ENCODE measurements at regions not wholly inside any gene's neighbourhood (a gene's known extent, or its start where the extent isn't known, plus 50 kb on each side); places are given as distances from the start of the nearest gene placed in this dataset.

- TF ChIP-seq TOX (CRISPR knock-in tag; IDR thresholded peaks at IDR 0.05; ENCODE audit: borderline replicate concordance) (no peak), TSHZ2 (CRISPR knock-in tag; IDR thresholded peaks at IDR 0.05) (no peak), OSR1 (CRISPR knock-in tag; IDR thresholded peaks at IDR 0.05) (no peak), CSRNP3 (CRISPR knock-in tag; IDR thresholded peaks at IDR 0.05) (no peak), BACH2 (CRISPR knock-in tag; IDR thresholded peaks at IDR 0.05; ENCODE audit: borderline replicate concordance) (no peak), ISL1 (CRISPR knock-in tag; IDR thresholded peaks at IDR 0.05) (no peak), ZNF8 (CRISPR knock-in tag; IDR thresholded peaks at IDR 0.05) (no peak), ZC3H10 (CRISPR knock-in tag; IDR thresholded peaks at IDR 0.05) (no peak), ESRRG (CRISPR knock-in tag; IDR thresholded peaks at IDR 0.05) (no peak), ZFP30 (CRISPR knock-in tag; IDR thresholded peaks at IDR 0.05) (no peak), ZFP3 (CRISPR knock-in tag; IDR thresholded peaks at IDR 0.05) (no peak), TCF4 (CRISPR knock-in tag; IDR thresholded peaks at IDR 0.05; ENCODE audit: borderline replicate concordance) (no peak), SNAI2 (CRISPR knock-in tag; IDR thresholded peaks at IDR 0.05) (no peak), ZNF565 (CRISPR knock-in tag; conservative IDR thresholded peaks at IDR 0.05; ENCODE audit: low read depth) (no peak), CREB5 (CRISPR knock-in tag; IDR thresholded peaks at IDR 0.05; ENCODE audit: low read depth) (no peak)
- TF ChIP-seq, protein P1, sequence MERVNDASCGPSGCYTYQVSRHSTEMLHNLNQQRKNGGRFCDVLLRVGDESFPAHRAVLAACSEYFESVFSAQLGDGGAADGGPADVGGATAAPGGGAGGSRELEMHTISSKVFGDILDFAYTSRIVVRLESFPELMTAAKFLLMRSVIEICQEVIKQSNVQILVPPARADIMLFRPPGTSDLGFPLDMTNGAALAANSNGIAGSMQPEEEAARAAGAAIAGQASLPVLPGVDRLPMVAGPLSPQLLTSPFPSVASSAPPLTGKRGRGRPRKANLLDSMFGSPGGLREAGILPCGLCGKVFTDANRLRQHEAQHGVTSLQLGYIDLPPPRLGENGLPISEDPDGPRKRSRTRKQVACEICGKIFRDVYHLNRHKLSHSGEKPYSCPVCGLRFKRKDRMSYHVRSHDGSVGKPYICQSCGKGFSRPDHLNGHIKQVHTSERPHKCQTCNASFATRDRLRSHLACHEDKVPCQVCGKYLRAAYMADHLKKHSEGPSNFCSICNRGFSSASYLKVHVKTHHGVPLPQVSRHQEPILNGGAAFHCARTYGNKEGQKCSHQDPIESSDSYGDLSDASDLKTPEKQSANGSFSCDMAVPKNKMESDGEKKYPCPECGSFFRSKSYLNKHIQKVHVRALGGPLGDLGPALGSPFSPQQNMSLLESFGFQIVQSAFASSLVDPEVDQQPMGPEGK (CRISPR knock-in tag; IDR thresholded peaks at IDR 0.05; ENCODE audit: borderline replicate concordance): no peak
- no peak for ATAC-seq
These were observed 492.2 kb upstream of the B3GAT1 start for GRCh38 chr11:134904103-134904790.

- no peak for TF ChIP-seq PPARA (CRISPR knock-in tag; IDR thresholded peaks at IDR 0.05; ENCODE audit: borderline replicate concordance)
- no peak for TF ChIP-seq TOX (CRISPR knock-in tag; IDR thresholded peaks at IDR 0.05; ENCODE audit: borderline replicate concordance)
- no peak for TF ChIP-seq TCF4 (CRISPR knock-in tag; IDR thresholded peaks at IDR 0.05; ENCODE audit: borderline replicate concordance)
- TF ChIP-seq ZNF565 (CRISPR knock-in tag; conservative IDR thresholded peaks at IDR 0.05; ENCODE audit: low read depth): no peak
- TF ChIP-seq POU6F1 (CRISPR knock-in tag; IDR thresholded peaks at IDR 0.05; ENCODE audit: borderline replicate concordance, low read depth): no peak
- no peak for TF ChIP-seq CREB5 (CRISPR knock-in tag; IDR thresholded peaks at IDR 0.05; ENCODE audit: low read depth)
- ATAC-seq: no peak
These were observed 490.2 kb upstream of the B3GAT1 start for GRCh38 chr11:134901955-134902918.
